Mesenchymal stem cell (in vitro differentiated cells and primary cell): ENCODE measurements at regions not wholly inside any gene's neighbourhood (a gene's known extent, or its start where the extent isn't known, plus 50 kb on each side); places are given as distances from the start of the nearest gene placed in this dataset.

ENCODE experiments used
- DNase-seq: peaks from one replicate; pipeline ENCODE4 v3.0.0-alpha.2; 2013
- H2AFZ ChIP-seq: one replicate; pipeline ENCODE4 v1.6.1; 2013; ENCODE audit warnings: low read depth, mild to moderate bottlenecking, control low read depth, inconsistent platforms, low read length, moderate library complexity
- H2AK5ac ChIP-seq: 2 replicates; pipeline ENCODE4 v1.6.1; 2013; ENCODE audit warnings: low read length, moderate library complexity, mild to moderate bottlenecking, inconsistent platforms; ENCODE audit not compliant: severe bottlenecking
- H2BK120ac ChIP-seq: one replicate; pipeline ENCODE4 v1.6.1; 2013; ENCODE audit warnings: low read depth, mild to moderate bottlenecking, inconsistent platforms, low read length, moderate library complexity
- H2BK12ac ChIP-seq, 2 experiments: one replicate each; pipeline ENCODE4 v1.6.1; 2013; ENCODE audit warnings: inconsistent platforms in 2 of 2, low read length in 2 of 2, mild to moderate bottlenecking in 2 of 2, moderate library complexity in 2 of 2, control low read depth in 1 of 2
- H2BK15ac ChIP-seq: one replicate; pipeline ENCODE4 v1.6.1; 2013; ENCODE audit warnings: mild to moderate bottlenecking, low read depth, inconsistent platforms; ENCODE audit not compliant: poor library complexity, severe bottlenecking
- H2BK5ac ChIP-seq: 2 replicates; pipeline ENCODE4 v1.6.1; 2013; ENCODE audit warnings: low read depth, mild to moderate bottlenecking, low read length, control low read depth, inconsistent platforms; ENCODE audit not compliant: poor library complexity, severe bottlenecking
- H3K14ac ChIP-seq, 2 experiments: one replicate each; pipeline ENCODE4 v1.6.1; 2013; ENCODE audit warnings: inconsistent platforms in 2 of 2, low read length in 2 of 2, control low read depth in 1 of 2, mild to moderate bottlenecking in 1 of 2, moderate library complexity in 1 of 2
- H3K18ac ChIP-seq, 2 experiments: one replicate each; pipeline ENCODE4 v1.6.1; 2013; ENCODE audit warnings: inconsistent platforms in 2 of 2, low read length in 2 of 2, control low read depth in 1 of 2, low read depth in 1 of 2, mild to moderate bottlenecking in 1 of 2
- H3K23ac ChIP-seq, 2 experiments: one replicate each; pipeline ENCODE4 v1.6.1; 2013; ENCODE audit warnings: inconsistent platforms in 2 of 2, low read length in 2 of 2, mild to moderate bottlenecking in 2 of 2, moderate library complexity in 2 of 2, control low read depth in 1 of 2
- H3K27ac ChIP-seq: 2 replicates; pipeline ENCODE4 v1.5.1; 2013; ENCODE audit warnings: mild to moderate bottlenecking, moderate library complexity, low read length, control low read depth, inconsistent platforms; ENCODE audit not compliant: poor library complexity, severe bottlenecking
- H3K27me3 ChIP-seq, 2 experiments: 2 replicates each; pipeline versions ENCODE4 v1.6.1 to v1.7.0; 2013; ENCODE audit warnings: low read length in 2 of 2, mild to moderate bottlenecking in 2 of 2, moderate library complexity in 2 of 2, control low read depth in 1 of 2, inconsistent platforms in 1 of 2; ENCODE audit not compliant: control insufficient read depth in 1 of 2, insufficient read depth in 1 of 2
- H3K36me3 ChIP-seq, 2 experiments: 2 replicates each; pipeline versions ENCODE4 v1.6.1 to v1.7.0; 2013; ENCODE audit warnings: low read length in 2 of 2, control low read depth in 1 of 2, inconsistent platforms in 1 of 2, low read depth in 1 of 2, mild to moderate bottlenecking in 1 of 2; ENCODE audit not compliant: insufficient read depth in 2 of 2, control insufficient read depth in 1 of 2
- H3K4ac ChIP-seq, 2 experiments: one replicate each; pipeline ENCODE4 v1.6.1; 2013; ENCODE audit warnings: inconsistent platforms in 2 of 2, low read length in 2 of 2, mild to moderate bottlenecking in 2 of 2, moderate library complexity in 2 of 2, control low read depth in 1 of 2, low read depth in 1 of 2
- H3K4me1 ChIP-seq: 2 replicates; pipeline ENCODE4 v1.6.1; 2013; ENCODE audit warnings: low read depth, low read length, control low read depth; ENCODE audit not compliant: control insufficient read depth, insufficient read depth
- H3K4me2 ChIP-seq: 2 replicates; pipeline ENCODE4 v1.6.1; 2013; ENCODE audit warnings: low read length, mild to moderate bottlenecking, inconsistent platforms; ENCODE audit not compliant: poor library complexity, severe bottlenecking
- H3K4me3 ChIP-seq, 2 experiments: 2 replicates each; pipeline versions ENCODE4 v1.5.1 to v1.7.0; 2013; ENCODE audit warnings: low read length in 2 of 2, mild to moderate bottlenecking in 2 of 2, control low read depth in 1 of 2, low read depth in 1 of 2; ENCODE audit not compliant: insufficient read depth in 1 of 2
- H3K79me1 ChIP-seq: replicated peaks from 2 replicates; pipeline ENCODE4 v1.6.1; 2013; ENCODE audit warnings: mild to moderate bottlenecking, control low read depth, low read length, inconsistent platforms; ENCODE audit not compliant: poor library complexity, severe bottlenecking
- H3K9ac ChIP-seq: 2 replicates; pipeline ENCODE4 v1.7.0; 2013; ENCODE audit warnings: mild to moderate bottlenecking, low read length, moderate library complexity
- H3K9me3 ChIP-seq: 2 replicates; pipeline ENCODE4 v1.7.0; 2013; ENCODE audit warnings: mild to moderate bottlenecking, low read length; ENCODE audit not compliant: control insufficient read depth
- H4K8ac ChIP-seq: one replicate; pipeline ENCODE4 v1.6.1; 2013; ENCODE audit warnings: inconsistent platforms, mild to moderate bottlenecking, low read length, moderate library complexity
- H4K91ac ChIP-seq: one replicate; pipeline ENCODE4 v1.6.1; 2013; ENCODE audit warnings: mild to moderate bottlenecking, low read length, inconsistent platforms
- WGBS: methylation state at CpG from one replicate; pipeline ENCODE4 v1.1.7; 2013; ENCODE audit warnings: mixed read lengths; 5-methylcytosine and 5-hydroxymethylcytosine counted together

GRCh38 chr17:55926276-55926990 is 175.6 kb downstream of the PCTP start:
- peaks cover 0 to 1% of the 10 kb centered on the region in 2 experiments for H3K27me3 ChIP-seq
- H3K36me3 ChIP-seq, result no peaks in the 10 kb centered on the region
- H3K4ac ChIP-seq, result no peak overlapping the region
- no peak overlapping the region for H3K18ac ChIP-seq
- H3K23ac ChIP-seq, result no peak overlapping the region
- no peak overlapping the region for H2BK5ac ChIP-seq
- WGBS, result no CpG with 5 or more reads among the region's 4 CpGs
- H3K4me2 ChIP-seq, result no peak overlapping the region
- H3K27ac ChIP-seq, result no peak overlapping the region
- H3K14ac ChIP-seq, result no peak overlapping the region
- no peak overlapping the region for H4K8ac ChIP-seq
- no peak overlapping the region for H2AK5ac ChIP-seq
- no peak overlapping the region for H4K91ac ChIP-seq
- H3K79me1 ChIP-seq, result no peaks in the 10 kb centered on the region
- no peak overlapping the region for H3K4me3 ChIP-seq
- no peak overlapping the region for H2BK120ac ChIP-seq
- H3K4me1 ChIP-seq, result no peaks in the 10 kb centered on the region
- no peak for DNase-seq
- no peak overlapping the region for H3K9ac ChIP-seq
- H2BK12ac ChIP-seq, result no peak overlapping the region
- H2AFZ ChIP-seq, result no peak overlapping the region
- no peaks in the 10 kb centered on the region for H3K9me3 ChIP-seq
- H2BK15ac ChIP-seq, result no peak overlapping the region

GRCh38 chr17:55930291-55930809 is 179.5 kb downstream of the PCTP start:
- Histone ChIP-seq H3K4me2 (no peak overlapping the region), H3K27me3 (peaks cover 0 to 3% of the 10 kb centered on the region in 2 experiments), H3K23ac (no peak overlapping the region)

GRCh38 chr17:55931446-55931845 is 180.6 kb downstream of the PCTP start:
- no peak overlapping the region for H3K4me2 ChIP-seq
- no peak for DNase-seq
- peaks cover 0 to 3% of the 10 kb centered on the region in 2 experiments for H3K27me3 ChIP-seq
- no peak overlapping the region for H3K9ac ChIP-seq
- H4K8ac ChIP-seq, result no peak overlapping the region
- no peak overlapping the region for H2BK5ac ChIP-seq
- H3K36me3 ChIP-seq, result no peaks in the 10 kb centered on the region
- no peak overlapping the region for H3K18ac ChIP-seq
- H3K9me3 ChIP-seq, result no peaks in the 10 kb centered on the region
- no peak overlapping the region for H2BK12ac ChIP-seq
- no peak overlapping the region for H2BK120ac ChIP-seq
- H3K14ac ChIP-seq, result no peak overlapping the region
- no peak overlapping the region for H3K4me3 ChIP-seq
- H2AK5ac ChIP-seq, result no peak overlapping the region
- H3K4me1 ChIP-seq, result no peaks in the 10 kb centered on the region
- H3K27ac ChIP-seq, result no peak overlapping the region
- no peak overlapping the region for H2AFZ ChIP-seq
- no peak overlapping the region for H2BK15ac ChIP-seq
- WGBS, result 38% methylated on average over 1 of the region's 1 CpG
- no peak overlapping the region for H3K4ac ChIP-seq
- no peaks in the 10 kb centered on the region for H3K79me1 ChIP-seq
- H4K91ac ChIP-seq, result no peak overlapping the region
- H3K23ac ChIP-seq, result no peak overlapping the region

More at GRCh38 chr17:55930291-55930809, 179.5 kb downstream of the PCTP start:
- Histone ChIP-seq H2BK12ac (no peak overlapping the region), H3K79me1 (no peaks in the 10 kb centered on the region), H3K4ac (no peak overlapping the region), H2BK5ac (no peak overlapping the region), H3K4me1 (no peaks in the 10 kb centered on the region), H4K91ac (no peak overlapping the region), H3K18ac (no peak overlapping the region), H3K36me3 (no peaks in the 10 kb centered on the region), H3K9me3 (no peaks in the 10 kb centered on the region), H3K27ac (no peak overlapping the region), H2BK15ac (no peak overlapping the region), H3K14ac (no peak overlapping the region), H4K8ac (no peak overlapping the region), H2AFZ (no peak overlapping the region), H2AK5ac (no peak overlapping the region), H2BK120ac (no peak overlapping the region), H3K4me3 (no peak overlapping the region), H3K9ac (no peak overlapping the region)
- DNase-seq, result no peak
- 100% methylated on average over 1 of the region's 1 CpG for WGBS

GRCh38 chr17:55932973-55933372 is 182.1 kb downstream of the PCTP start:
- Histone ChIP-seq H3K27me3 (peaks cover 0 to 3% of the 10 kb centered on the region in 2 experiments), H3K4ac (no peak overlapping the region), H2BK5ac (no peak overlapping the region), H2AK5ac (no peak overlapping the region), H2AFZ (no peak overlapping the region), H2BK120ac (no peak overlapping the region), H3K9me3 (no peaks in the 10 kb centered on the region), H3K23ac (no peak overlapping the region), H4K91ac (no peak overlapping the region), H3K18ac (no peak overlapping the region), H3K36me3 (no peaks in the 10 kb centered on the region), H3K79me1 (no peaks in the 10 kb centered on the region), H3K4me2 (no peak overlapping the region), H3K4me1 (no peaks in the 10 kb centered on the region), H3K4me3 (no peak overlapping the region), H3K27ac (no peak overlapping the region), H3K9ac (no peak overlapping the region), H3K14ac (no peak overlapping the region), H4K8ac (no peak overlapping the region), H2BK15ac (no peak overlapping the region), H2BK12ac (no peak overlapping the region)
- no peak for DNase-seq
- WGBS, result 72% methylated on average over 2 of the region's 2 CpGs
